ENCODE measurements at regions not wholly inside any gene's neighbourhood (a gene's known extent, or its start where the extent isn't known, plus 50 kb on each side); places are given as distances from the start of the nearest gene placed in this dataset.

DNA sequence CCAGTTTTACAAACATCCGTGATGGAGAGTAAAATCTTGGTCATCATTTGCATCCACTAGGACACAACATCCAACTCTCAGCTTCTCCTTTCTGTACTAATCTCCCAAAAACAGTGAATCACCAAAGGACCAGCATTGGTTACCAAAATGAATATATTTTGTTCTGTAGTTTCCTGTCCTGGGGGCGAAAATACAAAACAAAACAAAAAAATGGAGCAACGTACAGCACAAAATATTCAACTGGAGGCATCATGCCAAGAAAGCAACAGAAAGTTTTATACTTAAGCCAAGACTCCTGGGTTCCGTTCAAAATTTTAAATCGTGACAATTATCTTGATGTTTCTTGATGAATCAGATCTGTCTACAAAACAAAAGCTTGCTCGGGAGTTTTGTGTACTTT is 126.6 kb upstream of the CCDC28A start (continued):
- TF ChIP-seq KDM5A (IDR thresholded peaks at IDR 0.05; ENCODE audit: low read length) = no peak
- TF ChIP-seq SIN3A (conservative IDR thresholded peaks at IDR 0.05 in 1 of 2, IDR thresholded peaks at IDR 0.05 in 1 of 2; ENCODE audit: low read depth in 1 of 2, low read length in 2 of 2) = no peak
- TF ChIP-seq ZNF274 (IDR thresholded peaks at IDR 0.05; ENCODE audit: borderline replicate concordance, extremely low read depth, low read length) = no peak
